CD8-positive, alpha-beta memory T cell (primary cell): ENCODE measurements at regions not wholly inside any gene's neighbourhood (a gene's known extent, or its start where the extent isn't known, plus 50 kb on each side); places are given as distances from the start of the nearest gene placed in this dataset.

ENCODE experiments used
- CTCF ChIA-PET: fragments of 350-600 bp; sonication (Branson Sonifier 250); formaldehyde crosslinking; loops from one replicate; lab custom pipeline; 2021; ENCODE audit warnings: antibody characterized with exemption; lab: Charles Lee
- POLR2A ChIA-PET: fragments of 350-600 bp; sonication (Branson Sonifier 250); formaldehyde crosslinking; loops from one replicate; lab custom pipeline; 2021; ENCODE audit warnings: antibody characterized with exemption; lab: Charles Lee
- DNase-seq, 5 donors: peaks; one replicate each; pipeline versions ENCODE4 v3.0.0 to v3.0.0-alpha.2; 2020 to 2022; ENCODE audit warnings: mixed read lengths in 1 of 5
- H3K27ac ChIP-seq: one replicate; pipeline ENCODE4 v1.7.0; 2013; ENCODE audit warnings: low read depth, mild to moderate bottlenecking, low read length, moderate library complexity
- H3K27me3 ChIP-seq: 2 replicates; pipeline ENCODE4 v1.7.0; 2013; ENCODE audit warnings: low read length, mild to moderate bottlenecking; ENCODE audit not compliant: insufficient read depth, poor library complexity, severe bottlenecking
- H3K36me3 ChIP-seq: 2 replicates; pipeline ENCODE4 v1.7.0; 2013; ENCODE audit warnings: mild to moderate bottlenecking, low read length, moderate library complexity; ENCODE audit not compliant: insufficient read depth
- H3K4me1 ChIP-seq: 2 replicates; pipeline ENCODE4 v1.7.0; 2013; ENCODE audit warnings: mild to moderate bottlenecking, low read length, moderate library complexity; ENCODE audit not compliant: insufficient read depth
- H3K4me3 ChIP-seq: 2 replicates; pipeline ENCODE4 v1.7.0; 2013; ENCODE audit warnings: mild to moderate bottlenecking, low read length
- H3K9me3 ChIP-seq: 2 replicates; pipeline ENCODE4 v1.7.0; 2013; ENCODE audit warnings: mild to moderate bottlenecking, low read length
- H3K27ac Mint-ChIP-seq, 8 donors: one replicate each; pipeline ENCODE4 v1.8.0; 2020 to 2021; ENCODE audit warnings: mixed read lengths in 8 of 8, mild to moderate bottlenecking in 6 of 8, inconsistent platforms in 3 of 8, moderate library complexity in 3 of 8
- H3K27me3 Mint-ChIP-seq, 2 donors: one replicate each; pipeline ENCODE4 v1.8.0; 2020 to 2021; ENCODE audit warnings: mixed read lengths in 2 of 2, mild to moderate bottlenecking in 1 of 2, moderate library complexity in 1 of 2
- H3K36me3 Mint-ChIP-seq, 3 donors: one replicate each; pipeline ENCODE4 v1.8.0; 2020 to 2021; ENCODE audit warnings: mixed read lengths in 3 of 3, inconsistent platforms in 1 of 3, mild to moderate bottlenecking in 1 of 3
- H3K4me1 Mint-ChIP-seq, 3 donors: one replicate each; pipeline ENCODE4 v1.8.0; 2020 to 2021; ENCODE audit warnings: mixed read lengths in 3 of 3, inconsistent platforms in 1 of 3, mild to moderate bottlenecking in 1 of 3
- H3K4me3 Mint-ChIP-seq, 7 donors: one replicate each; pipeline ENCODE4 v1.8.0; 2020 to 2021; ENCODE audit warnings: mixed read lengths in 7 of 7, mild to moderate bottlenecking in 6 of 7, moderate library complexity in 4 of 7, inconsistent platforms in 2 of 7
- H3K9me3 Mint-ChIP-seq, 5 donors: one replicate each; pipeline ENCODE4 v1.8.0; 2020 to 2022; ENCODE audit warnings: mixed read lengths in 5 of 5, mild to moderate bottlenecking in 3 of 5, moderate library complexity in 2 of 5, inconsistent platforms in 1 of 5

- Mint-ChIP-seq H3K36me3 (no peaks in the 10 kb centered on the region), H3K4me1 (no peaks in the 10 kb centered on the region), H3K27ac (no peak overlapping the region), H3K4me3 (no peak overlapping the region), H3K9me3 (peaks cover 0 to 9% (median 7%) of the 10 kb centered on the region in 5 donors), H3K27me3 (peaks cover 13 to 20% of the 10 kb centered on the region in 2 donors)
- Histone ChIP-seq H3K9me3 (no peaks in the 10 kb centered on the region), H3K36me3 (no peaks in the 10 kb centered on the region), H3K4me3 (no peak overlapping the region), H3K4me1 (no peaks in the 10 kb centered on the region), H3K27me3 (no peaks in the 10 kb centered on the region), H3K27ac (no peak overlapping the region)
- DNase-seq = no peak
- ChIA-PET CTCF (no interaction called here), POLR2A (no interaction called here)
Measured at GRCh38 chr10:8811201-8811600, 756.7 kb downstream of the GATA3 start.

GRCh38 chr10:8815969-8816368 lies 761.5 kb downstream of the GATA3 start:
- Mint-ChIP-seq H3K27me3 (peaks cover 7 to 10% of the 10 kb centered on the region in 2 donors), H3K4me3 (no peak overlapping the region), H3K27ac (no peak overlapping the region), H3K4me1 (no peaks in the 10 kb centered on the region), H3K36me3 (no peaks in the 10 kb centered on the region), H3K9me3 (peaks cover 0 to 3% (median 0%) of the 10 kb centered on the region in 5 donors)
- Histone ChIP-seq H3K4me1 (no peaks in the 10 kb centered on the region), H3K36me3 (no peaks in the 10 kb centered on the region), H3K27me3 (no peaks in the 10 kb centered on the region), H3K4me3 (no peak overlapping the region), H3K27ac (no peak overlapping the region), H3K9me3 (no peaks in the 10 kb centered on the region)
- CTCF ChIA-PET = no interaction called here
- DNase-seq = no peak
- POLR2A ChIA-PET = no interaction called here

GRCh38 chr10:8817299-8817698 lies 762.8 kb downstream of the GATA3 start:
- H3K36me3 Mint-ChIP-seq = no peaks in the 10 kb centered on the region

GRCh38 chr10:8825611-8826010 lies 771.1 kb downstream of the GATA3 start:
- ChIA-PET CTCF (no interaction called here), POLR2A (no interaction called here)
- H3K27ac ChIP-seq = no peak overlapping the region
- H3K27me3 ChIP-seq = no peaks in the 10 kb centered on the region
- Mint-ChIP-seq H3K36me3 (no peaks in the 10 kb centered on the region), H3K4me1 (no peaks in the 10 kb centered on the region), H3K4me3 (no peak overlapping the region), H3K27ac (no peak overlapping the region), H3K27me3 (peaks cover 0 to 6% of the 10 kb centered on the region in 2 donors), H3K9me3 (no peaks in the 10 kb centered on the region)
- no peak for DNase-seq
- no peaks in the 10 kb centered on the region for H3K9me3 ChIP-seq
- H3K4me3 ChIP-seq = no peak overlapping the region
- no peaks in the 10 kb centered on the region for H3K36me3 ChIP-seq
- H3K4me1 ChIP-seq = no peaks in the 10 kb centered on the region

More at GRCh38 chr10:8817299-8817698, 762.8 kb downstream of the GATA3 start:
- no peak overlapping the region for H3K27ac ChIP-seq
- H3K9me3 ChIP-seq = no peaks in the 10 kb centered on the region
- no peak overlapping the region for H3K4me3 Mint-ChIP-seq
- H3K4me1 Mint-ChIP-seq = no peaks in the 10 kb centered on the region
- H3K4me3 ChIP-seq = no peak overlapping the region
- H3K27ac Mint-ChIP-seq = no peak overlapping the region
- DNase-seq = no peak
- H3K4me1 ChIP-seq = no peaks in the 10 kb centered on the region
- no peaks in the 10 kb centered on the region for H3K36me3 ChIP-seq
- H3K27me3 ChIP-seq = no peaks in the 10 kb centered on the region
- POLR2A ChIA-PET = no interaction called here
- H3K9me3 Mint-ChIP-seq = no peaks in the 10 kb centered on the region
- CTCF ChIA-PET = no interaction called here
- H3K27me3 Mint-ChIP-seq = peaks cover 4 to 6% of the 10 kb centered on the region in 2 donors

- no peaks in the 10 kb centered on the region for H3K36me3 Mint-ChIP-seq
- no peaks in the 10 kb centered on the region for H3K4me1 Mint-ChIP-seq
- peaks cover 4 to 9% of the 10 kb centered on the region in 2 donors for H3K27me3 Mint-ChIP-seq
- POLR2A ChIA-PET = interaction anchor here (0.6 kb wide), 1 partner anchor 148 kb away, joined by 12 read pairs; no protein-coding TSS in a partner anchor
- Histone ChIP-seq H3K36me3 (no peaks in the 10 kb centered on the region), H3K9me3 (no peaks in the 10 kb centered on the region), H3K27ac (no peak overlapping the region), H3K27me3 (no peaks in the 10 kb centered on the region), H3K4me3 (no peak overlapping the region), H3K4me1 (no peaks in the 10 kb centered on the region)
- CTCF ChIA-PET = no interaction called here
- no peaks in the 10 kb centered on the region for H3K9me3 Mint-ChIP-seq
- no peak for DNase-seq
- no peak overlapping the region for H3K4me3 Mint-ChIP-seq
- no peak overlapping the region for H3K27ac Mint-ChIP-seq
Measured at GRCh38 chr10:8829592-8829991, 775.1 kb downstream of the GATA3 start.

- Mint-ChIP-seq H3K9me3 (no peaks in the 10 kb centered on the region), H3K4me3 (no peak overlapping the region), H3K27ac (no peak overlapping the region), H3K4me1 (no peaks in the 10 kb centered on the region), H3K36me3 (no peaks in the 10 kb centered on the region), H3K27me3 (peaks cover 4 to 9% of the 10 kb centered on the region in 2 donors)
- no peak for DNase-seq
- ChIA-PET POLR2A (interaction anchor here (0.6 kb wide), 1 partner anchor 147 kb away, joined by 12 read pairs; no protein-coding TSS in a partner anchor), CTCF (no interaction called here)
- H3K9me3 ChIP-seq = no peaks in the 10 kb centered on the region
- H3K27ac ChIP-seq = no peak overlapping the region
- no peak overlapping the region for H3K4me3 ChIP-seq
- H3K36me3 ChIP-seq = no peaks in the 10 kb centered on the region
- no peaks in the 10 kb centered on the region for H3K27me3 ChIP-seq
- no peaks in the 10 kb centered on the region for H3K4me1 ChIP-seq
Measured at GRCh38 chr10:8830048-8830447, 775.6 kb downstream of the GATA3 start.

GRCh38 chr10:8830876-8831275 lies 776.4 kb downstream of the GATA3 start:
- CTCF ChIA-PET = no interaction called here
- no peaks in the 10 kb centered on the region for H3K36me3 Mint-ChIP-seq

GRCh38 chr10:8835453-8836167 lies 781.1 kb downstream of the GATA3 start:
- Histone ChIP-seq H3K4me1 (no peaks in the 10 kb centered on the region), H3K9me3 (no peaks in the 10 kb centered on the region), H3K27ac (no peak overlapping the region), H3K4me3 (no peak overlapping the region), H3K36me3 (no peaks in the 10 kb centered on the region), H3K27me3 (no peaks in the 10 kb centered on the region)
- ChIA-PET CTCF (no interaction called here), POLR2A (no interaction called here)
- H3K9me3 Mint-ChIP-seq = peaks cover 0 to 3% (median 2%) of the 10 kb centered on the region in 5 donors
- H3K27ac Mint-ChIP-seq = no peak overlapping the region
- peaks cover 4 to 8% of the 10 kb centered on the region in 2 donors for H3K27me3 Mint-ChIP-seq
- H3K4me3 Mint-ChIP-seq = no peak overlapping the region
- no peak for DNase-seq
- H3K36me3 Mint-ChIP-seq = peaks cover 0 to 2% (median 0%) of the 10 kb centered on the region in 3 donors
- no peaks in the 10 kb centered on the region for H3K4me1 Mint-ChIP-seq

More at GRCh38 chr10:8830876-8831275, 776.4 kb downstream of the GATA3 start:
- Histone ChIP-seq H3K9me3 (no peaks in the 10 kb centered on the region), H3K27me3 (no peaks in the 10 kb centered on the region), H3K4me3 (no peak overlapping the region), H3K27ac (no peak overlapping the region), H3K36me3 (no peaks in the 10 kb centered on the region), H3K4me1 (no peaks in the 10 kb centered on the region)
- Mint-ChIP-seq H3K9me3 (no peaks in the 10 kb centered on the region), H3K27ac (no peak overlapping the region), H3K27me3 (peaks cover 4 to 5% of the 10 kb centered on the region in 2 donors), H3K4me1 (no peaks in the 10 kb centered on the region), H3K4me3 (no peak overlapping the region)
- no peak for DNase-seq
- POLR2A ChIA-PET = no interaction called here
